ENCODE measurements at regions not wholly inside any gene's neighbourhood (a gene's known extent, or its start where the extent isn't known, plus 50 kb on each side); places are given as distances from the start of the nearest gene placed in this dataset.

- Histone ChIP-seq H3K9me3 (ENCODE audit: control insufficient read depth, insufficient read depth, low read depth, low read length) (0 out of 2 replicates have a peak, but pooled peaks cover 4% of the 10 kb centered on the region), H3K4me3 (ENCODE audit: low read depth in 2 of 2, low read length in 2 of 2) (no peak overlapping the region), H3K4me1 (ENCODE audit: control insufficient read depth, insufficient read depth, low read length) (no peaks in the 10 kb centered on the region), H3K27ac (ENCODE audit: low read length) (no peak overlapping the region), H3K36me3 (ENCODE audit: control insufficient read depth, insufficient read depth, low read length) (no peaks in the 10 kb centered on the region), H3K27me3 (ENCODE audit: control insufficient read depth, insufficient read depth, low read length) (no peaks in the 10 kb centered on the region)
- intact Hi-C loops (cut with micrococcal nuclease; ENCODE audit: unreplicated experiment) (no loop called here), in situ Hi-C loops (cut with HindIII; ENCODE audit: low pct_unique_long_range_greater_than_20kb, low sequenced_read_pairs) (no loop called here)
- no peak for TF ChIP-seq CTCF (IDR thresholded peaks at IDR 0.05)
- no peak for TF ChIP-seq TCF7L2 (IDR thresholded peaks at IDR 0.05; ENCODE audit: low read depth, low read length)
- TF ChIP-seq POLR2AphosphoS5 (IDR thresholded peaks at IDR 0.05; ENCODE audit: low read depth, low read length), result no peak
- TF ChIP-seq SIN3A (IDR thresholded peaks at IDR 0.05; ENCODE audit: borderline replicate concordance, insufficient read depth, low read depth, low read length), result no peak
- TF ChIP-seq REST (IDR thresholded peaks at IDR 0.05; ENCODE audit: insufficient read depth in 1 of 2, low read depth in 2 of 2, low read length in 1 of 2), result no peak
- no TSS peak for BruUV-seq (replicated peaks)
- ATAC-seq, result no peak
- DNase-seq (ENCODE audit: low read depth, low spot score), result peak; percentile 7
- ChIA-PET CTCF (no interaction called here), POLR2A (no interaction called here)
These were observed 841.9 kb upstream of the ACO1 start for GRCh38 chr9:31542384-31543055.

GRCh38 chr9:31554941-31555340 is 829.5 kb upstream of the ACO1 start:
- Histone ChIP-seq H3K27ac (ENCODE audit: low read length) (no peak overlapping the region), H3K27me3 (ENCODE audit: control insufficient read depth, insufficient read depth, low read length) (no peaks in the 10 kb centered on the region), H3K4me3 (ENCODE audit: low read depth in 2 of 2, low read length in 2 of 2) (no peak overlapping the region), H3K9me3 (ENCODE audit: control insufficient read depth, insufficient read depth, low read depth, low read length) (no peaks in the 10 kb centered on the region), H3K4me1 (ENCODE audit: control insufficient read depth, insufficient read depth, low read length) (no peaks in the 10 kb centered on the region), H3K36me3 (ENCODE audit: control insufficient read depth, insufficient read depth, low read length) (no peaks in the 10 kb centered on the region)
- intact Hi-C loops (cut with micrococcal nuclease; ENCODE audit: unreplicated experiment) (no loop called here), in situ Hi-C loops (cut with HindIII; ENCODE audit: low pct_unique_long_range_greater_than_20kb, low sequenced_read_pairs) (no loop called here)
- ChIA-PET POLR2A (no interaction called here), CTCF (no interaction called here)
- ATAC-seq (no peak), DNase-seq (ENCODE audit: low read depth, low spot score) (no peak)
- BruUV-seq (replicated peaks), result no TSS peak
- TF ChIP-seq SIN3A (IDR thresholded peaks at IDR 0.05; ENCODE audit: borderline replicate concordance, insufficient read depth, low read depth, low read length) (no peak), CTCF (IDR thresholded peaks at IDR 0.05) (no peak), POLR2AphosphoS5 (IDR thresholded peaks at IDR 0.05; ENCODE audit: low read depth, low read length) (no peak), TCF7L2 (IDR thresholded peaks at IDR 0.05; ENCODE audit: low read depth, low read length) (no peak), REST (IDR thresholded peaks at IDR 0.05; ENCODE audit: insufficient read depth in 1 of 2, low read depth in 2 of 2, low read length in 1 of 2) (no peak)
